Endothelial cell of umbilical vein (primary cell): ENCODE measurements at regions not wholly inside any gene's neighbourhood (a gene's known extent, or its start where the extent isn't known, plus 50 kb on each side); places are given as distances from the start of the nearest gene placed in this dataset.

Experiments
- EZH2 ChIP-seq: IDR thresholded peaks from 2 replicates; pipeline ENCODE4 v1.6.1; 2012; ENCODE audit warnings: borderline replicate concordance, low read depth, mild to moderate bottlenecking, moderate library complexity, low read length, inconsistent platforms; ENCODE audit not compliant: severe bottlenecking
- GATA2 ChIP-seq: IDR thresholded peaks from 2 replicates; pipeline ENCODE4 v1.7.0; 2011; ENCODE audit warnings: low read depth, mild to moderate bottlenecking, moderate library complexity, mixed read lengths, low read length; ENCODE audit not compliant: insufficient read length, insufficient read depth
- JUN ChIP-seq: IDR thresholded peaks from 2 replicates; pipeline ENCODE4 v1.6.1; 2011; ENCODE audit warnings: borderline replicate concordance, low read depth; ENCODE audit not compliant: insufficient read length, insufficient read depth
- MYC ChIP-seq: IDR thresholded peaks from one replicate; pipeline ENCODE4 v1.6.1; 2011; ENCODE audit warnings: mild to moderate bottlenecking, low read depth, low read length
- POLR2A ChIP-seq: IDR thresholded peaks from 2 replicates; pipeline ENCODE4 v1.6.1; 2012; ENCODE audit warnings: low read depth, mild to moderate bottlenecking, control low read depth, low read length
- POLR2AphosphoS5 ChIP-seq: IDR thresholded peaks from 2 replicates; pipeline ENCODE4 v1.6.1; 2012; ENCODE audit warnings: low read depth, mild to moderate bottlenecking, control low read depth, low read length, moderate library complexity; ENCODE audit not compliant: insufficient read depth
- TF ChIP-seq, protein P1 (sequence below), 2 donors: IDR thresholded peaks; 1 replicate in 1 of 2; 2 replicates in 1 of 2; pipeline ENCODE4 v1.5.1; 2011; ENCODE audit warnings: low read length in 2 of 2, mild to moderate bottlenecking in 2 of 2, moderate library complexity in 2 of 2, control low read depth in 1 of 2, inconsistent platforms in 1 of 2, low read depth in 1 of 2; ENCODE audit not compliant: insufficient read depth in 1 of 2; ENCODE audit errors: extremely low read depth in 1 of 2
- TF ChIP-seq, protein P2 (sequence below): IDR thresholded peaks from 2 replicates; pipeline ENCODE4 v1.6.1; 2011; ENCODE audit not compliant: insufficient read depth, insufficient read length

- TF ChIP-seq, protein P1, sequence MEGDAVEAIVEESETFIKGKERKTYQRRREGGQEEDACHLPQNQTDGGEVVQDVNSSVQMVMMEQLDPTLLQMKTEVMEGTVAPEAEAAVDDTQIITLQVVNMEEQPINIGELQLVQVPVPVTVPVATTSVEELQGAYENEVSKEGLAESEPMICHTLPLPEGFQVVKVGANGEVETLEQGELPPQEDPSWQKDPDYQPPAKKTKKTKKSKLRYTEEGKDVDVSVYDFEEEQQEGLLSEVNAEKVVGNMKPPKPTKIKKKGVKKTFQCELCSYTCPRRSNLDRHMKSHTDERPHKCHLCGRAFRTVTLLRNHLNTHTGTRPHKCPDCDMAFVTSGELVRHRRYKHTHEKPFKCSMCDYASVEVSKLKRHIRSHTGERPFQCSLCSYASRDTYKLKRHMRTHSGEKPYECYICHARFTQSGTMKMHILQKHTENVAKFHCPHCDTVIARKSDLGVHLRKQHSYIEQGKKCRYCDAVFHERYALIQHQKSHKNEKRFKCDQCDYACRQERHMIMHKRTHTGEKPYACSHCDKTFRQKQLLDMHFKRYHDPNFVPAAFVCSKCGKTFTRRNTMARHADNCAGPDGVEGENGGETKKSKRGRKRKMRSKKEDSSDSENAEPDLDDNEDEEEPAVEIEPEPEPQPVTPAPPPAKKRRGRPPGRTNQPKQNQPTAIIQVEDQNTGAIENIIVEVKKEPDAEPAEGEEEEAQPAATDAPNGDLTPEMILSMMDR (IDR thresholded peaks at IDR 0.05; ENCODE audit: extremely low read depth in 1 of 2, insufficient read depth in 1 of 2, low read depth in 1 of 2, low read length in 2 of 2) = no peak
- no peak for TF ChIP-seq POLR2AphosphoS5
- TF ChIP-seq POLR2A = no peak
- no peak for TF ChIP-seq MYC
- TF ChIP-seq EZH2 = no peak
- TF ChIP-seq, protein P2, sequence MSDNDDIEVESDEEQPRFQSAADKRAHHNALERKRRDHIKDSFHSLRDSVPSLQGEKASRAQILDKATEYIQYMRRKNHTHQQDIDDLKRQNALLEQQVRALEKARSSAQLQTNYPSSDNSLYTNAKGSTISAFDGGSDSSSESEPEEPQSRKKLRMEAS = no peak
- TF ChIP-seq JUN = no peak
- no peak for TF ChIP-seq GATA2
Measured at GRCh38 chr5:39654715-39655114, 229.9 kb upstream of the DAB2 start.
